ENCODE measurements at regions not wholly inside any gene's neighbourhood (a gene's known extent, or its start where the extent isn't known, plus 50 kb on each side); places are given as distances from the start of the nearest gene placed in this dataset.
A peak's percentile ranks its signal among the peaks of the same experiment; 100 is the strongest.
"Not testable (repeated sequence)": the region's sequence is repeated elsewhere in the genome, so short reads cannot be mapped to it uniquely, and the experiment has no call there.

- peak; percentile 9 for DNase-seq
These were observed 51.5 kb downstream of the PPIAL4A start for GRCh38 chr1:120941066-120941465.

- not testable (repeated sequence) for DNase-seq
These were observed 52.3 kb downstream of the PPIAL4A start for GRCh38 chr1:120941836-120942217.

- peak; percentile 96 for DNase-seq
These were observed 52.8 kb downstream of the PPIAL4A start for GRCh38 chr1:120942218-120942944.

DNA sequence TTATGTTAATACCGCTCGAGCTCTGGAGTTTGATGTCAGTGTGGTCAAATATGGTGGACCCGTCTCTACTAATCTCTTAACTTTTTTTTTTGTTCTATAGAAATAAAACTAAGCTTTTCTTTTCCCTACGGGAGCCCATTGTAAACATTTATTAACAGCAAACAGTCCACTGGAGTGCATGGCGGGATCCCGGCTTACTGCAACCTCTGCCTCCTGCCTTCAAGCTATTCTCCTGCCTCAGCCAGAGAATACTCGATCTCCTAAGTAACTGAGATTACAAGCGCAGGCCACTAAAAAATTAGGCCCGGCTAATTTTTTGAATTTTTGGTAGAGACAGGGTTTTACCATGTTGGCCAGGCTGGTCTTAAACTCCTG is 53.4 kb downstream of the PPIAL4A start:
- not testable (repeated sequence) for DNase-seq

- DNase-seq: not testable (repeated sequence)
These were observed 55.1 kb downstream of the PPIAL4A start for GRCh38 chr1:120944691-120945090.

DNA sequence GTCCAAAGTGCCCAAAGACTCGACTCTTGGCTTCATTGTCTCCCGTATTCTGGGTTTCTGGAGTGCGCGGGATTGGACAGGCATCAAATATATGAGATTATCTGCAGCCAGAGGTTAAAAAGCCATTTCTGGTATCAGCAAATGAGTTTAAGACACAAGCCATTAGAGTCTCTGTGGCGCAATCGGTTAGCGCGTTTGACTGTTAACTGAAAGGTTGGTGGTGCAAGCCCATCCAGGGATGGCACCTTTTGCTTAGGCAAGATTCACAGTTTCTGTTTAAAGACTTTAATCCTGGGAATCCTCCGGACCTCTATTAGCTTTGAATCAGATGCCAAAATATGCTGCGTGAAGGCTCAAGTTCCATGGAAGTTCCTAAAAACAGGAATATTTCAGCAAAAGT is 55.6 kb downstream of the PPIAL4A start:
- DNase-seq: not testable (repeated sequence)

DNA sequence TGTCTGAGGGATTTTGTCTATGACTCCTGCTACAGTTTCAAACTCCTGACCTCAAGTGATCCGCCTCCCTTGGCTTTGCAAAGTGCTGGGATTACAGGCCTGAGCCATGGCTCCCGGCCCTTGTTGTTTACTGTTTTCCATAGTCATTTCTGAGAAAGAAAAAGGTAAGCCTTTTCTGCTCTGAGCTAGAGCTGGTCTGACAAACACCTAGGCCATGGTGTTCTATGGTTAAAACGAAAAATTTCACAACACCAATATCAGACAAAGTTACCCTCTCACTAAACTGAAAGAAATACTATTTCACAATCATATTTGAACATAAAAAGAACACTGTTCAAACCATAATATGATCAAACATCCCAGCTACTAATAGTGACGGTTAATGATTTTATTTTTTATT is 57.5 kb downstream of the PPIAL4A start:
- DNase-seq: not testable (repeated sequence)

DNA sequence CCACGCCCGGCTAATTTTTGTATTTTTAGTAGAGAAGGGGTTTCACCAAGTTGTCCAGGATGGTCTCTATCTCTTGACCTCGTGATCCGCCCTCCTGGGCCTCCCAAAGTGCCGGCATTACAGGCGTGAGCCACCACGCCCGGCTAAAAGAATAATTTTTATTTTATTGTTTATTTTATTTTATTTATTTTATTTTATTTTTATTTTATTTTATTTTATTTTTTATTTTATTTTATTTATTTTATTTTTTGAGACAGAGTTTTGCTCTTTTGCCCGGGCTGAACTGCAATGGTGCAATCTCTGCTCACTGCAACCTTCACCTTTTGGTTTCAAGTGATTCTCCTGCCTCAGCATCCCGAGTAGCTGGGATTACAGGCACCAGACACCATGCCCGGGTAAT is 60.2 kb downstream of the PPIAL4A start:
- not testable (repeated sequence) for DNase-seq

DNA sequence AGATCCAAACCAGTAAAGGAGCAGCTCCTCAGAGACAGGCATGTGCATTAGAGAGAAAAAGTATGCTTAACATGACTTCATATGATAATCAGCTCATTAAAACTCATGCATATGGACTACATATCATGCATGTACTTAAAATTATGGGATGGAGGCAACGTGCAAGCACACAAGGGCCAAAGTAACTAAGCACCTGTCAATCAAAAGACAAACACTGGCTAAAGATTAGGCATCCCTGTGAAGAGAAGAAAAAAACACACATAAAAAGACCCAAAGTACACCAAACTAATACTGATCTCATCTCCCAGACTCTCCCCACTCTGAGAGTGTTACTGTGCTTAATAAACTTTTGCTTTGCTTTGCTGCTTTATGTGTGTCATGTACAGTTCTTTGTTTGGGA is 61.1 kb downstream of the PPIAL4A start:
- not testable (repeated sequence) for DNase-seq

DNA sequence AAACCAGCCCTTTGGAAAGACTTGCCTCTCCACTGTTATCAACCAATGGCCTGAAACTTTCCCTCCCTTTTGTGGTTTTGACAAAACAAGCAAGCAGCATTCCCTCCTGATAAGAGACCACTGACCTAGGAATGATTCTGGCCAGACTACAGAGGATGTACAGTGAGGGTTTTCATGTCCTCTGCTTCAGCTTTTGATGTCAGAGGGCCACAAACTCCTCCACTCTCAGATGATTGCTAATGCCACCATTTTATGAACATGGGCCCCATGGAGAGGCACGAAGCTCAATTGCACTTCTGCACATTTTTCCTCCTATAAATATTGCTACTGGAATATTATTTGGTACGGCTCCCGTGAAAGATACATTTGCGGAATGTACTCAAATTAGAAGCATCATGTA is 61.5 kb downstream of the PPIAL4A start:
- DNase-seq: not testable (repeated sequence)

DNA sequence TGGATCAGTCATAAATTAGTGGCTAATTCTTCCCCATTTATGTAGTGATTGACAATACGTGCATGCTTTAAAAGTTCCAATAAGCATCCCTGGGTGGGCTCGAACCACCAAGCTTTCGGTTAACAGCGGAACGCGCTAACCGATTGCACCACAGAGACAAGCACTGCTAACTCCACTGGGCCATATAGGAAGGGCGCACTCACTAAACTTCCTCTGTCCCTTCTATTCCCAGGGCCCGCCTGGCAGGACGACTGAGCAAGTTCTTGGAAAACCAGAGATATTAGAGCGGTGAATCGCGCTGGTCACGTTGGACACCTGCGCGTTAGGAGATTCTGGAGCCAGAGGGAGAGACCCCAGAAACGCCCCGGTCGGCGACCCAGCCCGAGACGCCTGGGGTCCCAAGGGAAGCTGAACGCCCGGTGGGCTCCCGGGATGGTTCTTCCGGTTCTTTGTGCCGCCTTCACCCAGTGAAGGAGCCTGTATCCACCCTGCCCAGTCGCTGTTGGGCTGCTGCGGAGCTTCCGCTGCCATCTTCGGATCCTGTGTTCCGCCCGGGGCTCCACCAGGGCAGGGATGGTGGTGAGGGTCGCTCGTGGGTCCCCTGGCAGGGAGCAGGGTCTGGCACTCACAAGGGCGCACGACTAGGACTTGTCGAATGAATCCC is 62.8 kb downstream of the PPIAL4A start:
- DNase-seq: not testable (repeated sequence)

DNA sequence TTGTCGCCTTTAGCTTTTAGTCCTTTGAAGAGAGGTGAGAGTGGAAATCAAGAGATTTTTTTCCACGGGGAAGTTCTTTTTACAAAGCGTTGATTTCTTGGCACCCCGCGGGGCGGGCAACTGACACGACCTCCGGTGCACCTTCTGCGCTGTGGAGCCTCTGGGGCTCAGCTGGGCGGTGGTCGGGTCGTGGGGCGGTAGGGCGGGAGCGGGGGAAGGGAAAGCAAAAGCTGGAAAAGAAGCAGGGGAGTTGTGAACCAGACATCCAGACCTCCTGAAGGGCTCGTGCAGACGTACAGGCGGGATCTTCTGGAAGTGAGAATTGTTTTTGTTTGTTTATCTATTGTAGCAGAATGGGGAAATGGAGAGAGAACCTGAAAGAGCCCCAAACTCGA is 63.3 kb downstream of the PPIAL4A start:
- not testable (repeated sequence) for DNase-seq

GRCh38 chr1:120954736-120955135 is 65.2 kb downstream of the PPIAL4A start:
- DNase-seq: no peak

GRCh38 chr1:120955961-120956360 is 66.4 kb downstream of the PPIAL4A start:
- DNase-seq: not testable (repeated sequence)

DNA sequence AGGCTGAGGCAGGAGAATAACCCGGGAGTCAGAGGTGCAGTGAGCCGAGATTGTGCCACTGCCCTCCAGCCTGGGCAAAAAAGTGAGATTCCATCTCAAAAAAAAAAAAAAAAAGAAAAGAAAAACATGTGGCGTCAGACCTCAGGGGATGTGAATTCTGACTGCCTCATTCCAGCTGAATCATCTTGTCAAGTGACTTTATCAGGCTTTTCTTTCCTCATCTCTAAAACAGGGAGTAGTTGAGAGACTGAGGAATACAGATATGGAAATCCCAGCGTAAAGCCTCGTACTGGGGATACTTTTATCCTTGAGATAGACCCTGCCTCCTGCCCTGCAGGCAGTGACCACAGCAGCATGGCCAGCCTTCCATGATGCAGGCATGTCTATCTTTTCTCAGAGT is 76.4 kb downstream of the PPIAL4A start:
- DNase-seq: not testable (repeated sequence)

GRCh38 chr1:120972863-120973262 is 83.3 kb downstream of the PPIAL4A start:
- DNase-seq: not testable (repeated sequence)

GRCh38 chr1:120973836-120974235 is 84.3 kb downstream of the PPIAL4A start:
- not testable (repeated sequence) for DNase-seq

DNA sequence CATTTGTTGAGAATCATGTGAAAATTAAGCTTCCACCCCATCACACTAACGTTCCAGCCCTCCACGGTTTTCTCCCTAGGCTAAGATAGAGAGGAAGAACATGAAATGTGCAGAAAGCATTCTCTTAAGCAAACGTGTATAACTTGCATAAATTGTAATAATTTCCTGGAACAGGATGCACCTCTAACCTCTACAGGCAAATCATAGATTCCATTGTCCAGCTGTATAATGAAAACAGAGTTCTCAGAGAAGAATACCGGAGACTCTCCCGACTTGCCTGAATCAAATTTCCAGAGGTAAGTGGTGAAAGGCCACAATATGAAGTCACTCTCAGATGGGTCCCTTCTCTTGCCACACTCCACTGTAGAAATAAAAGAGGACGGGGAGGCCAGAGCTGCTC is 87.7 kb downstream of the PPIAL4A start:
- not testable (repeated sequence) for DNase-seq

DNA sequence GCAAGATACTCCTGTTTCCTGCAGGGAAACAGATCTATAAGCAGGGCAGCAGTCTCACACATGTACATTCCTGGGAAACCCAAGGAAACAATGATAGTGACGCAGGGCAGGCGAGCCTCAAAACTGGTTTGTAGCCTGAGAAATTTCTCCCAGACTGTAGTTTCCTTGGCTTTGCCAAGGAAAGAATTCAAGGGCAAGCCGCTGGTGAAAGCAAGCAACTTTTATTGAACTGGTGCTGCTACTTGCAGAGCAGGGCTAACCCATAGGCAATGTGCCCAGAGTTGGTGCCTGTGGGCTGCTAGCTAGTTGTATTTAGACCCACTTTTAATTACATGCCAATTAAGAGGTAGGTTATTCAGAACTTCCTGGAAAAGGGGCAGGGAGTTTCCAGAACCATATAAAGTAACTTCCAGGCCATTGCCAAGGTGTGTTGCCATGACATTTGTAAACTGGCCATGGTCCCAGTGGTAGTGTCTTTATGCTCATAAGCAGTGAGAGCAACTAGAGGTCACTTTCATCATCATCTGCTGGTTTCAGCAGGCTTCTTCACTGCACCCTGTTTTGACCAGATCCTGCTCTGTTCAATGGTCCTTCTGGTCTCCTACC is 92.0 kb downstream of the PPIAL4A start:
- DNase-seq: not testable (repeated sequence)

GRCh38 chr1:120994614-120995013 is 105.0 kb downstream of the PPIAL4A start:
- not testable (repeated sequence) for DNase-seq

- DNase-seq: not testable (repeated sequence)
These were observed 105.5 kb downstream of the PPIAL4A start for GRCh38 chr1:120995025-120995424.

GRCh38 chr1:121001090-121001726 is 111.6 kb downstream of the PPIAL4A start:
- DNase-seq: not testable (repeated sequence)

GRCh38 chr1:121003230-121003629 is 113.7 kb downstream of the PPIAL4A start:
- DNase-seq: not testable (repeated sequence)
